HUES48 (cell line): ENCODE measurements at regions not wholly inside any gene's neighbourhood (a gene's known extent, or its start where the extent isn't known, plus 50 kb on each side); places are given as distances from the start of the nearest gene placed in this dataset.

Experiments used
- H3K27ac ChIP-seq: one replicate; pipeline ENCODE4 v1.7.0; 2013; ENCODE audit warnings: low read depth, low read length, inconsistent platforms
- H3K27me3 ChIP-seq: 2 replicates; pipeline ENCODE4 v1.6.1; 2013; ENCODE audit warnings: mild to moderate bottlenecking, low read length; ENCODE audit not compliant: control insufficient read depth, insufficient read depth
- H3K36me3 ChIP-seq: 2 replicates; pipeline ENCODE4 v1.6.1; 2013; ENCODE audit warnings: low read length; ENCODE audit not compliant: control insufficient read depth, insufficient read depth
- H3K4me1 ChIP-seq: 2 replicates; pipeline ENCODE4 v1.6.1; 2013; ENCODE audit warnings: mild to moderate bottlenecking, low read length; ENCODE audit not compliant: control insufficient read depth, insufficient read depth
- H3K4me3 ChIP-seq: 2 replicates; pipeline ENCODE4 v1.5.1; 2013; ENCODE audit warnings: mild to moderate bottlenecking, low read depth, low read length
- H3K9ac ChIP-seq: 2 replicates; pipeline ENCODE4 v1.6.1; 2013; ENCODE audit warnings: mild to moderate bottlenecking, low read depth, low read length, moderate library complexity
- H3K9me3 ChIP-seq: 2 replicates; pipeline ENCODE4 v1.6.1; 2013; ENCODE audit warnings: low read length; ENCODE audit not compliant: control insufficient read depth, insufficient read depth

- Histone ChIP-seq H3K27me3 (no peaks in the 10 kb centered on the region), H3K9me3 (no peaks in the 10 kb centered on the region), H3K36me3 (no peaks in the 10 kb centered on the region), H3K27ac (no peak overlapping the region), H3K9ac (no peak overlapping the region), H3K4me1 (no peaks in the 10 kb centered on the region), H3K4me3 (no peak overlapping the region)
Observed at GRCh38 chr21:15494481-15494880, 235.3 kb upstream of the USP25 start.

- Histone ChIP-seq H3K4me3 (no peak overlapping the region), H3K27ac (no peak overlapping the region), H3K9ac (no peak overlapping the region), H3K36me3 (no peaks in the 10 kb centered on the region), H3K4me1 (no peaks in the 10 kb centered on the region), H3K27me3 (no peaks in the 10 kb centered on the region), H3K9me3 (no peaks in the 10 kb centered on the region)
Observed at GRCh38 chr21:15495965-15496364, 233.8 kb upstream of the USP25 start.

GRCh38 chr21:15496911-15497310 is 232.9 kb upstream of the USP25 start:
- Histone ChIP-seq H3K27me3 (no peaks in the 10 kb centered on the region), H3K9me3 (no peaks in the 10 kb centered on the region), H3K9ac (no peak overlapping the region)

DNA sequence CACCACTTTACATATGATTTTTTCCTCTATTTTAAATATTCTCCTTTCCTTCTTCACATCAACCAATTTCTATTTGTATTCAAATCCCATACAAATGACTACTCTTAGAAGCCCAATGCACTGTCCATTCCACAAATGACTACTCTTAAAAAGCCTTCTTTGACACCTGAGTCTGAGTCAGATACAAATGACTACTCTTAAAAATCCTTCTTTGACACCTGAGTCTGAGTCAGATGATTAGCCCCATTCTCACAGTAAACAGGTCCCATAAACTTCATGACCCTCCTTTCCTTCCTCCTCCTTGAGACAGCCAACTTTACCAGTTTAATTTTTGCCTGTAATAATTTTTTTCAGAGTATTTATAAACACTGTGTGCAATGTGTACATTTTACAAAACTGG is 231.3 kb upstream of the USP25 start:
- Histone ChIP-seq H3K36me3 (no peaks in the 10 kb centered on the region), H3K4me1 (no peaks in the 10 kb centered on the region), H3K27me3 (no peaks in the 10 kb centered on the region), H3K27ac (no peak overlapping the region), H3K9ac (no peak overlapping the region), H3K9me3 (no peaks in the 10 kb centered on the region), H3K4me3 (no peak overlapping the region)

More at GRCh38 chr21:15496911-15497310, 232.9 kb upstream of the USP25 start:
- Histone ChIP-seq H3K4me3 (no peak overlapping the region), H3K27ac (no peak overlapping the region), H3K36me3 (no peaks in the 10 kb centered on the region), H3K4me1 (no peaks in the 10 kb centered on the region)

GRCh38 chr21:15506086-15506485 is 223.7 kb upstream of the USP25 start:
- H3K27me3 ChIP-seq, result no peaks in the 10 kb centered on the region
- H3K9me3 ChIP-seq, result no peaks in the 10 kb centered on the region

DNA sequence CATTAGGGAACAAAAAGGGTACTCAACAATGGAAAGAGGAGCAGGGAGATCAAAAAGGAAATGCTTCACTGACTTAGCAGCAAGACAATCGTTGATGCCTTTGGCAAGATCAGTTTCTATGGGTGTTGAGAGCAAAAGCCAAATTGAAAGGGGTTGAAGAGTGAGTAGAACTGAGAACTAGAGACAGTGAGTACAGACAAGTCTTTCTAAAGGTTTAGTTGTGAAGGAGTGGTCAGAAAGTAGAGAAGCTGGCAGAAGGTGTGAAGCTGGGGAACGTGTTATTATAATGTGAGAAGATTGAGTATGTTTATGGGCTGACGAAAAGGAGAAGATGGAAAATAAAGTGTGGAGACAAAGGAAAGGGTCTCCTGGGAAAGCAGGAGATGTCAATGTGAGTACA is 221.2 kb upstream of the USP25 start:
- H3K36me3 ChIP-seq, result no peaks in the 10 kb centered on the region
- no peaks in the 10 kb centered on the region for H3K9me3 ChIP-seq
- H3K27ac ChIP-seq, result no peak overlapping the region

More at GRCh38 chr21:15506086-15506485, 223.7 kb upstream of the USP25 start:
- H3K4me1 ChIP-seq, result no peaks in the 10 kb centered on the region
- H3K4me3 ChIP-seq, result no peak overlapping the region
- H3K9ac ChIP-seq, result no peak overlapping the region
- no peak overlapping the region for H3K27ac ChIP-seq
- H3K36me3 ChIP-seq, result no peaks in the 10 kb centered on the region

DNA sequence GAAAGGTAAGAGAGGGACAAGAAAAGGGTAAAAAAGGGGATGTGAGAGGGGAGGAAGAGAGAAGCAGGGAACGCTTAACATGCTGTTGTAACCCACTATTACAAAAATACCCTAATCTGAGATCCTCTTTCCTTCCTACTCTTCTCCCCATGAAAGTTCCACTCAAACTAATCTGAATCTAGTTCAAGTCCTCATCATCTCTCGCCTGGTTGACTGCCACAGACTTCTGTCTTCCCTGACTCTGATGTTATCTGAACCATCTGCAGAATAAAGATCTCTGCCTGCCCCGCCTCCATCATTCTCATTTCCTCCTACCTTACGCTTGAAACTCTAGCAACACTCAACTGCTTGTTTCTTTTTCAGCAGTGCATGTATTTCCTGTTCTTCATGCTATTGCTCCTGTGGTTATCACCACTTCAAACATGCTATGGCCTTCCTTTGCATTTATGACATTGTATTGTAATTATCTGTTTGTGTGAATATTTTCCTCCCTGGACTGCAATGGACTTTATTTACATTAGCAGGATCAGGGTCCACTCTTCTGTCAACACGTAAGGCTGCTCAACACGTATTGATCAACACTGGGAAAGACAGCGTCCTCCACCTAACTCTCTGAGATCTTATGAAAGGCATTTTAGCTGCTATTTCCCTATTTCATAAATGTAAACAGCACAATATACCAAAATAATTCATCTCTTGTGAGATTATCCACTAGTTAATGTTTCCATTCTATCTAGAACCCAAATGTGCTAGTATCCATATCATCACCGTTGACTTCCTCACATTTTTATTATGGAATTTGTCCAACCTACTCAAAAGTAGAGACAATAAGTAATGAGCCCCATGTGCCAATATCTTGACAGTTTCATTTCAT is 215.5 kb upstream of the USP25 start:
- Histone ChIP-seq H3K27ac (no peak overlapping the region), H3K9ac (no peak overlapping the region), H3K4me1 (0 out of 2 replicates have a peak, but pooled peaks cover 4% of the 10 kb centered on the region)

More for the DNA sequence above, 221.2 kb upstream of the USP25 start:
- Histone ChIP-seq H3K4me1 (0 out of 2 replicates have a peak, but pooled peaks cover 4% of the 10 kb centered on the region), H3K27me3 (no peaks in the 10 kb centered on the region), H3K9ac (no peak overlapping the region), H3K4me3 (no peak overlapping the region)

GRCh38 chr21:15515908-15516307 is 213.9 kb upstream of the USP25 start:
- Histone ChIP-seq H3K27me3 (no peaks in the 10 kb centered on the region), H3K4me1 (0 out of 2 replicates have a peak, but pooled peaks cover 4% of the 10 kb centered on the region), H3K4me3 (no peak overlapping the region), H3K9me3 (no peaks in the 10 kb centered on the region), H3K27ac (no peak overlapping the region), H3K9ac (no peak overlapping the region), H3K36me3 (no peaks in the 10 kb centered on the region)

More for the DNA sequence above, 215.5 kb upstream of the USP25 start:
- Histone ChIP-seq H3K9me3 (no peaks in the 10 kb centered on the region), H3K4me3 (no peak overlapping the region), H3K27me3 (no peaks in the 10 kb centered on the region), H3K36me3 (no peaks in the 10 kb centered on the region)

- no peak overlapping the region for H3K9ac ChIP-seq
- H3K4me1 ChIP-seq, result no peaks in the 10 kb centered on the region
- H3K36me3 ChIP-seq, result no peaks in the 10 kb centered on the region
- H3K9me3 ChIP-seq, result peaks cover 2% of the 10 kb centered on the region; the same call in 1 of the 2 replicates
- H3K27me3 ChIP-seq, result no peaks in the 10 kb centered on the region
- no peak overlapping the region for H3K27ac ChIP-seq
- H3K4me3 ChIP-seq, result no peak overlapping the region
Observed at GRCh38 chr21:15517394-15517793, 212.4 kb upstream of the USP25 start.

- H3K9me3 ChIP-seq, result peaks cover 2% of the 10 kb centered on the region; the same call in 1 of the 2 replicates
- no peaks in the 10 kb centered on the region for H3K27me3 ChIP-seq
- H3K36me3 ChIP-seq, result no peaks in the 10 kb centered on the region
- H3K9ac ChIP-seq, result no peak overlapping the region
- H3K4me1 ChIP-seq, result no peaks in the 10 kb centered on the region
- H3K27ac ChIP-seq, result no peak overlapping the region
- H3K4me3 ChIP-seq, result no peak overlapping the region
Observed at GRCh38 chr21:15520811-15521643, 208.8 kb upstream of the USP25 start.

DNA sequence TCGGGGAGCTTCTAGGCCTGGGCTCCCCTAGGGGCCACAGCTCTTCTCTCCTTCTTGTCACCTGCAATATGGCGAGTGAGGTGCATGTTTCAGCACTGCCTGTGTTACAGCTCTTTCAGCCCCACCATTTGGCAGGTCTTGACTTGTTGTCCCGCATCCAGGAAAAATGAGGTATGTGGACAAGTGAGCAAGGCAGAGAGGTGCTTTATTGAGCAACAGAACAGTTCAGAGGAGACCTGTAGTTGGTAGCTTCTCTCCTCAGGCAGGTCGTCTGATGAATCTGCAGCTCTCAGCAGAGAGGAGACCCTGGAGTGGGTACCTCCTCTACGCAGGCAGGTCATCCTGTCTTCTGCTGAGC is 208.2 kb upstream of the USP25 start:
- Histone ChIP-seq H3K36me3 (no peaks in the 10 kb centered on the region), H3K4me1 (no peaks in the 10 kb centered on the region), H3K9me3 (peaks cover 2% of the 10 kb centered on the region; the same call in 1 of the 2 replicates), H3K27me3 (no peaks in the 10 kb centered on the region), H3K4me3 (no peak overlapping the region), H3K27ac (no peak overlapping the region), H3K9ac (no peak overlapping the region)
